Hypothalamus (tissue), 51 donors: ENCODE measurements at regions not wholly inside any gene's neighbourhood (a gene's known extent, or its start where the extent isn't known, plus 50 kb on each side); places are given as distances from the start of the nearest gene placed in this dataset.
"Not testable (repeated sequence)": the region's sequence is repeated elsewhere in the genome, so short reads cannot be mapped to it uniquely, and the experiment has no call there.

Experiments used
- DNase-seq, 51 donors: peaks; one replicate each; lab custom pipeline; 2025; lab: John Stamatoyannopoulos, UW

DNA sequence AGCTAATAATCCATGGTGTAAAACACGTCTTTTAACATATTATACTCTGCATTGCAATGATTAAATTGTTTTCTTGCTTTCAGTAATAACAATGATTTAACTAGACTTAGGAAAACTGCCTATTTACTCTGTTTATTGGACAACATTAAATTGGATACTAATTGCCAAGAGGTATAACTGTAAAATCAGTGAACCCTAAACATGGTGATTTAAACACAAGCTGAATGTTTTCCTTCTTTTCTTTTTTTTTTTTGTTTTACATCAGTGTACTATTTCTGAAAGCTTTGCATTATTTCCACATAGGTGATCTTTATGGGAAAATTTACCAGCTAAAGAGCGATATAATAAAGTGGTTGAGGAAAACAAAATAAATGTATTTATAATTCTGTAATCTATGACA lies 276.7 kb downstream of the PCDH7 start:
- no peak for DNase-seq

DNA sequence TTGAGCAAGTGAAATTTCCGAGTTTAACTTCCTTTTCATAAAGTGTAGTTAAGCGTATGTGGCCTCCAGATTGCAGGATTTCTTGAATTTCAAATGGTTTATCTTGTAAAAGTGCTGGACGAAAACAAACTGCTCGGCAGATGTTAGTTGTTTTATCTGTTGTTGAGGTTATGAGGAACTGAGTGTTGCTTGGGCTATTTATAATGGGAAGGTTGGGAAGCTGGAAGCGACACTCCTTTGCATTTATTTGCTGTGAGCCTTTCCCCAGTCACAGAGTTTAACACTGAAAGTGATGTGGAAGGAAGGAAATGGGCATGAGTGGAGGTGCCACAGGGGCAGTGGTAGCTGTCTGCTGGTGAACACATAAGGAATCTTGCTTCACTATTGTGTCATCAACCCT lies 284.9 kb downstream of the PCDH7 start:
- DNase-seq = no peak

DNA sequence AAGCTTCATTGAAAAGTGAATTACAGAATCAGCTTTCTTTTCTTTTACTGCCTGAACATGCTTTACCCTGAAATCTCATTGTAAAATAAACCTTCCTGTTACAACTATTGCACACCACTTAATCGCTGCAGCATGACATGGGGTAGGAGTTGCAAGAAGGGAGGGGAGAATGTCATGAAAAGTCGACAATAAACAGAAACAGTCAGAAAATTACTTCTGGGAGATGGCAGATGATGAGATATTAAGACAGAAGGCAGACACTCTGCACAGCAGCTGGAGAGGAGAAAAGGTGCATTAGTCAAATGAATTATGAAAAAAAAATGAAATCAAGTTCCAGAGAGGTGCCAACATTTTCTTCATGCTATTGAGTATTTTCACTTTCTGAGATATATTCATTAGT lies 287.7 kb downstream of the PCDH7 start:
- DNase-seq = no peak

GRCh38 chr4:31009926-31010325 lies 289.8 kb downstream of the PCDH7 start:
- DNase-seq = no peak

GRCh38 chr4:31015123-31015522 lies 295.0 kb downstream of the PCDH7 start:
- no peak for DNase-seq

DNA sequence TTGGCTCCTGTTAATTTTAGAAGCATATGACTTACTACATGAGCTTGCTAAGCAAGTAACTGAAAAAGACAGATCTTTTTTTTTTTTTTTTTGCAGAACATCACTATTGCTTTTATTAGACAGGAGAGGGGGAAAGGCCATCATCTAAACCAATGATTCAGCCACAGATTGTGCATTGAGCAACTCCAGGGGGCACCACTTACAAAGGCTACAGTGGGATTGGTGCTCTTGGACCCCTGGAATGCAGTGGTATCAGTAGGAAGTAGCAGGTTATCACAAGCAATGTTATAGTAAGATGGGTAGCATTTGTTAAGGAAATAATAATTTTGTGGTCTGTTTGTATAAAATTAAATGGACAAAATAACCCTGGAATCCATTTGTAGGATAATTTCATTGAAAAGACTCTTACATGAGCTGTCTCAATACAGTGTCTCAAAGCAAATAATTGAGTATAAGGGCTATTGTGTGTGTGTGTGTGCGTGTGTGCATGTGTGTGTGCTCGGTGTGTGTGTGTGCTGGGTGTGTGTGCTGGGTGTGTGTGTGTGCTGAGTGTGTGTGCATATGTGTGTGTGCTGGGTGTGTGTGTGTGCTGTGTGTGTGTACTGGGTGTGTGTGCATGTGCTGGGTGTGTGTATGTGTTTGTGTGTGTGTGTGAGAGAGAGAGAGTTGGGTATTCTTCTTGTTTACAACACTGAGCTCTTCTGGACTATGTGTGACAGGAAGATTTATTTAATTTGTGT lies 296.3 kb downstream of the PCDH7 start:
- no peak for DNase-seq

GRCh38 chr4:31020363-31020762 lies 300.2 kb downstream of the PCDH7 start:
- no peak for DNase-seq

DNA sequence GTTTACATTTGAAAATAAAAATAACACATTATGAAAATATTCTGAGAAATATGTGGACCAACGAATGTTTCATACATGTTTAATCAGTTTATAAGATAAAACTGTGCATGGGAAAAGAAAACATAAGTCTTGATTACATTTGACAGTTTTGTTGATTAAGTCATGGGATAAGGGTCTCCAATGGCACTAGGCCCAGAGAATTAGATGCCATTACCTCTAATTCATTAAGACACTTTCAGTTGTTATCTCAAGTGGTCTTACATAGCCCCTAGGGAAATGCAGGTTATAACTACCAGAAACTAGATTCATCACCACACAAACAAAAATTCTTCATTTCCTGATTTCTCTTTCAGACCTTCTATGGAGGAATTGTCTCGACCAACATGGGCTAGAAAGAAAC lies 300.8 kb downstream of the PCDH7 start:
- no peak for DNase-seq

- DNase-seq = no peak
Measured at GRCh38 chr4:31022702-31023101, 302.5 kb downstream of the PCDH7 start.

DNA sequence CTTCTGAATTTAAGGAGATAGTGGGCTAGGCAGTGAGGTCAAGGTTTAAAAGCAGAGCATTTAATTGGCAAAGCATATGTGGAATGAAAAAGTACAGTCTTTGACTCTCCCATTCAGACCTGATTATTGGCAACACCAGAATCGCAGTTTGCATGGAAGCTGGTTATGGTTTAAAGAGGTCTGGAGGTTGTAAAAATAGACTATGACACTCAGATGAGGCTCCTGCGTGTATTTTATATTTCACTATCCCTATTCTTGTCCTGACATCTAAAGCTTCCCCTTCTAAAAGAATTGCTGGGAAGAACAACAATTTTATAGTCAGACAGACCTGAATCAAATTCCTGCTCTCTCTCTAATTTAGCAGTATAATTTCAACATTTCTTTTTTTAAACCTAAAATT lies 302.9 kb downstream of the PCDH7 start:
- no peak for DNase-seq

DNA sequence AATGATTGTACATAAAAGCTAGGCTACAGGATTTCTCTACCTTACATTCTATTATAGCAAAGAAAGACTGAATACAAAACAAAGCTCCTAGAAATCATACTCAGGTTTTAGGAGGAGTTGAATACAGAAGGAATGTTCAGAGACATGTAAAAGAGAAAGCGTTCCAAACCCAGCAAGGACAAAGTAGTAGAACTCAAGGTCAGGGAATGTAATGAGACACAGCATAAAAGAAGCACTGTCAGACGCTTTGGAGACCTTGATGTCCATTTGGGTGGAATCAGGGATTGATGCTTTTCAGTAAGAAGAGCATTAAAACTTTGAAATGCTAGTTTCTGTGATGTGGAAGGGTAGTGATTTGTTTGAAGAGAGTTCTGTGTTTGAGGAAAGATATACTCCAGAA lies 303.6 kb downstream of the PCDH7 start:
- DNase-seq = no peak

- DNase-seq = not testable (repeated sequence)
Measured at GRCh38 chr4:31024781-31025180, 304.6 kb downstream of the PCDH7 start.

DNA sequence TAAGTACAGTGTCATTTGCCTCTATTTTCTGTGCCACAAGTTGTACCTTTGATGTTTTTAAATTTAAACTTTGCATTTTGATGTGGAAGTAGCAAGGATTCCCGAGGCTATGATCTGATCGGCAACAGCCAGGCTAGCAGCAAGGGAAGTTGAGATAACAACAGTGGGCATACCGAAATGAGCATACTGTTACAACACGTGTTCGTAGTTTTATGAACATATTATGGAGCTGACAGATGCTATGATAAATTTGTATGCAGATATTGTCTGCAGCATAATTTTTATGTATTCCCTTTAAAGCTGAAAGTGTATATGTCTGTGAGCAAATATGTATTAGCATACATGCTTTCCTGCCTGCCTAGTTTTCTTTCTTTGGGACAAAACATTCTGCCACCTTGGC lies 306.1 kb downstream of the PCDH7 start:
- no peak for DNase-seq

DNA sequence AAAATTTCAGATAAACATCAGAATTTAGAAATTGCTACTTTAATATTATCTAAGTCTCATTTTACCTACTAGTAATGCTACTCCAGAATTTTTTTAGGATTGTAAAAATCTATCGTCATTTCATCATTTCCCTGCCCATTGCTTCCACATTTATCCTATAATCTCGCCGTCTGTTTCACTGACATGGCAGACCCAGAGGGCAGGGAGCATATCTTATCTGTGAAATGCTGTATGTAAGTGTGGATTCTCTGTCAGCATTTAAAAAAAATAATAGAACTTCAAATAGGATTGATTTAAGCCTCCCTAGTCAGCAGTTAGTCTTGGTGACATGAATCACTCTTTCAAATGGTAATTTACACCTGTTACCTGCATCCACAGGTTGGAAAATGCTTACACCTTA lies 314.4 kb downstream of the PCDH7 start:
- no peak for DNase-seq

DNA sequence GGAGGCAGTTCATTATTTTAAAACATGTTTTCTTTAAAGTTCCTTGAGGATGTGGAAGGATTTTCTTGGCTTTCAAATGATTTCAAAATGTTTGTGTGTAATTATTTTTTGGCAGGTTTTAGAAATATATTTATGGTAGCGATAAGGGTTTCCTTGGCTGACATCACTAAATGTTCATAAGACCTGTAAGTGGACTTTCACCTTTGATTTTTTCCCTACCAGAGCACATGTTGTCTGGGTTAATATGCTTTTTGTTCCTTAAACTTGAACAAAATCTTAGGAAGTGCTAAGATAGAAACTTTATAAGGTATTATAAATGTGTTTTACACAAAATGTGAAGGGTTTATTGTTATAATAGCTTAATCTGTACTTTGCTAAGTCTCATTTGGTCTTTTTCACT lies 315.6 kb downstream of the PCDH7 start:
- DNase-seq = no peak

DNA sequence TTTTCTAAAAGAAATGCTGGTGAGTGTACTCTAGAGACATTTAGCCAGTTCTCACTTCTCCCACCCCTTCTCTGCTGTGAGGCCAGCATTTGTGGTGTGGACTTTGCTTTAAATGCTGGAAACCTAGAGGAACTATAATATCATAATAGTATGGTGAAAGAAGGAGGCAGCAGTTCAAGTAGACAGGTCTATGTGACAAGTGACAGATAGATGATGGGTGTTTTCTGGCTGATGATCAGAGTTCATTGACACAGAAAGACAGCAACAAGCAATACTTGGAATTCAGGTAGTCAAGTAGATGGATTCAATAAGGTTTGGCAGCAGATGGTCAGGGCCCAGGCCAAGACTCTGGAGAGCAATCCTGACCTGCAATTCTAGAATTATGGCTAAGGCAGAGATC lies 317.5 kb downstream of the PCDH7 start:
- no peak for DNase-seq

- no peak for DNase-seq
Measured at GRCh38 chr4:31039382-31039781, 319.2 kb downstream of the PCDH7 start.

DNA sequence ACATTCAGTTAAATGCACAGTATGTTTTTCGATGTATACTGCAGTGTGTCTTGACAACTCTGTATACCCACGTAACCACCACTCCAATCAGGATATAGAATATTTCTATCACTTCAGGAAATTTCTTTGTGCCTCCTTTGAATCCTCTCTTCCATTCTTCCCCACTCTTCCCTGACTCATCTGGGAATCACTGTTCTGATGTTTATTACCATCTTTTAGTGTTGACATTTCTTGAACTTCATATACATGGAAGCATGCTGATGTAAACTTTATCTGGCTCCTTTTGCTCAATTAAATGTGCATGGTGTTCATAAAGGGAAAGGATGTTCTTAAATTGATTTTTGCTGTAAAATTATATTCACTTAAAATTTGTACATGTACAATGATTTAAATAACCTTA lies 319.9 kb downstream of the PCDH7 start:
- no peak for DNase-seq

GRCh38 chr4:31041385-31041784 lies 321.2 kb downstream of the PCDH7 start:
- DNase-seq = no peak

- no peak for DNase-seq
Measured at GRCh38 chr4:31041853-31042252, 321.7 kb downstream of the PCDH7 start.

- no peak for DNase-seq
Measured at GRCh38 chr4:31043382-31044062, 323.4 kb downstream of the PCDH7 start.

DNA sequence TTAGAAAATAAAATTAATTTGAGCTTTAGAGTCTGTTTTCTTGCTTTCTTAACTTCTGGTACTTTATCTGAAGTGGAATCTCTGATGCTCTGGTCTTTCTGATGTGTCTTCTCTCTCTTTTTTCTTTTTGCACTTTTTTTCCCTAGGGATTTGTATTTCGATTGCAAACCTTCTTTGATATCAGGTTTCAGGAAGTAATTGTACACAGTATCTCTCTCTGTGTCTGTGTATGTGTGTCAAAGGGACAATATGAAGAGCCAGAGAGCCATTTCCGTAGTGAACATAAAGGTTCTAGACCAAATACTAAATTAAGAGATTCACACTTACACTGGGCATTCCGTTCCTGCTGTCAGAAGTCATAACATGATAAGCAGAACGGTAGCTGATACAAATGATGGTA lies 325.0 kb downstream of the PCDH7 start:
- no peak for DNase-seq
